GM23248 (cell line): ENCODE measurements at regions not wholly inside any gene's neighbourhood (a gene's known extent, or its start where the extent isn't known, plus 50 kb on each side); places are given as distances from the start of the nearest gene placed in this dataset.

ENCODE experiments used
- EZH2 ChIP-seq: fragments of 200-600 bp; sonication (generic); IDR thresholded peaks from 2 replicates; pipeline ENCODE4 v1.6.1; 2018; ENCODE audit warnings: antibody characterized with exemption, mild to moderate bottlenecking; ENCODE audit not compliant: insufficient read depth, poor library complexity, severe bottlenecking
- EZH2phosphoT487 ChIP-seq: fragments of 200-600 bp; sonication (generic); IDR thresholded peaks from 2 replicates; pipeline ENCODE4 v1.6.1; 2018; ENCODE audit warnings: antibody characterized with exemption, moderate library complexity, mild to moderate bottlenecking, low read depth; ENCODE audit not compliant: insufficient read depth

DNA sequence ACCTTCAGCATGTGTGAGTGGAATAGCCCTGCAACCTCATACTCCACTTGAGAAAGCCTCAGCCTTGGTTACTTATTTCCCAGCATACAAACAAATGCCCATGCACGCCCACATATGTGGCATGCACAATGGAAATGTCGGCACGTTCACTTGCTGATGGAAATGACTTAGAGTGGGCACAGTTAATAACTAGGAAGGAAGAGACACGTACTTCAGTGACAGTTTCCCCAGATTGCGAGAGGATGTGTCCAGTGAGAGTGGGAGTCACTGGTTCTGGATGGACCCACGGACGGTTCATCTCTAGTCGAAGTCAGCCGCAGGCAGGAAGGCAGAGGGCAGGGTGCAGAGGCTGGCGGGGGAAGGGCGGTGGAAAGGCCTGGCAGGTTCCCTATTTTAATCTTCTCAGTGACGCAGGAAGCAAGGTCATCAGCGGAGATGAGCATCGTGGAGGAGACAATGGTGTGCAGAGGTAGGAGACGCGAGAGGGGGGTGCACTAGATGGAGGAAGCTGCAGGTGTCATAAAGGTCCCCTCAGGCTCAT is 350.7 kb upstream of the MYT1L start:
- TF ChIP-seq EZH2phosphoT487 (no peak), EZH2 (no peak)
